BJ (cell line): ENCODE measurements at regions not wholly inside any gene's neighbourhood (a gene's known extent, or its start where the extent isn't known, plus 50 kb on each side); places are given as distances from the start of the nearest gene placed in this dataset.
A peak's percentile ranks its signal among the peaks of the same experiment; 100 is the strongest.
"Not testable (repeated sequence)": the region's sequence is repeated elsewhere in the genome, so short reads cannot be mapped to it uniquely, and the experiment has no call there.

ENCODE experiments used
- CTCF ChIA-PET: fragments of 350-600 bp; formaldehyde crosslinking; extraction: SDS; loops from one replicate; lab custom pipeline; 2021; ENCODE audit warnings: antibody characterized with exemption, inconsistent platforms; lab: Yijun Ruan, JAX
- POLR2A ChIA-PET: fragments of 300-600 bp; sonication (Branson Sonifier 250); formaldehyde crosslinking; extraction: SDS; loops from one replicate; lab custom pipeline; 2021; ENCODE audit warnings: antibody characterized with exemption; lab: Charles Lee
- DNase-seq: peaks from one replicate; pipeline ENCODE4 v3.0.0-alpha.2; 2011; ENCODE audit warnings: low read depth
- H3K27me3 ChIP-seq: 2 replicates; pipeline ENCODE4 v1.6.0; 2011; ENCODE audit warnings: low read length; ENCODE audit not compliant: control insufficient read depth, insufficient read depth
- H3K36me3 ChIP-seq: 2 replicates; pipeline ENCODE4 v1.5.1; 2011; ENCODE audit warnings: low read length; ENCODE audit not compliant: control insufficient read depth, insufficient read depth
- H3K4me3 ChIP-seq: 2 replicates; pipeline ENCODE4 v1.5.1; 2011; ENCODE audit warnings: low read depth, mild to moderate bottlenecking, control low read depth, low read length

DNA sequence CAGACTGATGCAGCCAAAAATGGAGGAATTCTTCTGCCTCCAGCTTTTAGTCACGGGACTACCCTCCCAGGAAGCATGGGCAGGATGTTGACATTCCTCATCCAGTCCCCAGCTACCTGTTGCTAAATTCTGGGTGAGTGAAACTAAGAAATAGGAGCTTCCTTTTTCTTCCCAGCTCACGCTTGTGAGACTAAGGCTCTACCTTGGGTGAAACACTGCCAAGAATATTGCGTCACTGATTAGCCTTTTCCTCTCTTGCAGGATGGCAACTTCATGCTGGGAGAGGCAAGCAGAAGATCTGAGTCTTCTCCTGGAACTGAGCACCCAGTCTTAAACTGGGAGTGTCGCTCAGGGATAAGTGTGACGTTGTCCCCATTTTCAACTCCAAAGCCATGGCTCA, 59.7 kb downstream of the RNU2-63P start:
- DNase-seq, H3K27me3 ChIP-seq, H3K4me3 ChIP-seq, H3K36me3 ChIP-seq, POLR2A ChIA-PET, CTCF ChIA-PET: not testable (repeated sequence)

DNA sequence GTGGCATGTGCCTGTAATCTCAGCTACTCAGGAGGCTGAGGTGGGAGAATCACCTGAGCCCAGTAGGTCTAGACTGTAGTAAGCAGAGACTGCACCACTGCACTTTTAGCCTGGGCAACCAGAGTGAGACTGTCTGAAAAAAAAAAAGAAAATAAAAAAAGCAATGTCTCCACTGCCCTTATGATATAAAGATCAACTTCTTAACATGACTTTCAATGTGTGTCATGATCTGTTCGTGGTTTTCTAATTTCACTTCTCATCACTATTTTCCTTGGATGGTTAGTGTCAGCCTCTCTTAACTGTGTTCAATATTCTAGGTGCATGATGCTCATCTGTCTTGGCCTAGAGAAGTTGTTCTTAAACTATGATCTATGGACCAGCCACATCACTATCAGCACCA, 67.3 kb downstream of the RNU2-63P start:
- DNase-seq, H3K27me3 ChIP-seq, H3K36me3 ChIP-seq, POLR2A ChIA-PET, CTCF ChIA-PET, H3K4me3 ChIP-seq: not testable (repeated sequence)

DNA sequence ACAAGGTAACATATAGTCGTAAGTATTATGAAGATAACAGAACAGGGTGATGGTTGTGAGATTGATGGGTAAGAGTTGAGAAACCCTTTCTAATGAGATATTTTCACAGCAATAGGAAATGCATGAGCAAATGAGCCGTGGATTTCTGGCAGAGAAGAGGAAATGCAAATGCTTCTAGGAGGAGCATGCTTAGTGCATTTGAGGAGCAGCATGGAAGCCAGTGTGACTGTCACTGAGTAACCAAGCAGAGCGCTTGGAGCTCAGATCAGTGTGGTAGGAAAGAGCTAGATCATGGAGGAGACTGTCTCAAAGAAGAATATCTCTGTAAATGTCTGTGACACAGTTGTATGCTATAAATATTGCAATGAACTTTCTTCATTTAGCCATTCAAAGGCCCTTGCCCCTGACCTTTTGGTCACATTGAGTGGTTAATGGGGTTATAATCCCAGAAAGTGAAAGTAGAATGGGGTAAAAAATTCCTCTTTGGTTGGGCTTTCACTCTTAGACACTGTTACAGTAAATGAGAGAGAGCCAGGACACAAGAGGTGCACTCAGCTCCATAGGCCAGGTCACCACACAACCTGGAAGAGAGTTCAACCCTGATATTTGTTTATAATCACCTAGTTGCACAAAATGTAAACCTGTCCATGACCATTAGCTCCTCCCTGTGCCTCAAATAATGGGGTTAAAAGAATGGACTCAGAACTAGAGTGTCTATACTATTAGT, 69.5 kb downstream of the RNU2-63P start:
- POLR2A ChIA-PET, CTCF ChIA-PET, H3K27me3 ChIP-seq, DNase-seq, H3K4me3 ChIP-seq, H3K36me3 ChIP-seq: not testable (repeated sequence)

DNA sequence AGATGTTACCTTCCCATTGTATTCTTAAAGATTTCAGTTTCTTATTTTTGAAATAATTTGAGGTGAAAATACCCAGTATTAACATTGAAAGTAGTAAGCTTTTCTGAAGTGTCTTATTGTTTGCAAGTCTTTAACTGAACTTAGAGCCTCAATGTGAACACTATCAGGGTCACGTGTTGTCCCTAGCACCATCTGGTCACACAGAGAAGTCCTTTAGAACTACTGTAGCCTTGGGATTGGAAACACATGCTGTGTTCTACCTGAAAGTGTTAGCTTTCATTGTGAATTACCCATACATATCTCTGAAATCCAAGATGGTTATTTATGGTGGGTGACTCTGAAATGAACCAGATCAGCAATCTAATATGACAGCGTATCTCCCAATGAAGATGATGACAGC, 77.0 kb downstream of the RNU2-63P start:
- POLR2A ChIA-PET, H3K36me3 ChIP-seq, H3K4me3 ChIP-seq, DNase-seq, CTCF ChIA-PET, H3K27me3 ChIP-seq: not testable (repeated sequence)

DNA sequence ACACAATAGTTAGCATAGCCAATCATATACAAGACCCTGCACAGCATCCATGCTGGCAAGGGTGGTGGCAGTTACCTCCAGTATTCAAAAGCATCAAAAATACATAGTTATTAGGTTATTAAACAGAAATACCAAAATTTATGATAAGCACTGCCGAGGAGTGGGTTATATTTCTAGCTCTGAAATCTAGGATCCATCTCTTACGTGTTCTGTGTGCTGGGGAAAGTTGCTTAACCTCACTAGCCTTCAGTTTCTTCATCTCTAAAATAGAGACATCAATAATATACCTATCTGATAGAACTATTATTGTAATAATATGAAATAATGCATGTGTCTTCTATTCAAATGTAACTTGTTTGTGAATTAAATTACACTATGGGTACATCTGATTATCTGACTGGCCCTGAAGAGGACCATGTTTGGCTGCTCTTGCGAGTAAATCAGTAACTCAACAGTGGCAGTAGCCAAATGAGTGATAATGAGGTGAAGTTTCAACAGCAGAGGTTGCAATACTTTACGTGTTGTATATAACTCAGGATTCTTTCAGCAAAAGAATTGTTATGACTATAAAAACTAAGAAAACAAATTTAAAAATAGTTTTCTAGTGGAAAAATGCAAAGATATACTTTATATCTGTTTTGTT, 93.5 kb upstream of the RGPD2 start:
- CTCF ChIA-PET, DNase-seq, H3K36me3 ChIP-seq, H3K4me3 ChIP-seq, POLR2A ChIA-PET, H3K27me3 ChIP-seq: not testable (repeated sequence)

DNA sequence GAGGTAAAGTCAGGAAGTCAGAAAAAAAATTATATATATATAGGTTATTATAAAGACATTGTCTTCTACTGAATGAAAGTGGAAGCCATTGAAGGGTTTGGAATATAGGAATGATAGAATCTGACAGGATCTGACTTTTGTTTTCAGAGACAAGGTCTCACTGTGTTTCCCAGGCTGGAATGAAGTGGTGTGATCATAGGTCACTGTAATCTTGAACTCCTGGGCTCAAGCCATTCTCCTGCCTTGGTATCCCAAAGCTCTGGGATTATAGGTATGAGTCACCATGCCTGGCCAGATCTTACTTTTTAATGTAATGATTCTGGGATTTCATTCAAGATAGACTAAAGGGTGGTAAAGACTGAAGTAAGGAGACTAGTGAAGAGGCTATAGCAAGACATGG, 91.6 kb upstream of the RGPD2 start:
- CTCF ChIA-PET, DNase-seq, POLR2A ChIA-PET: not testable (repeated sequence)

DNA sequence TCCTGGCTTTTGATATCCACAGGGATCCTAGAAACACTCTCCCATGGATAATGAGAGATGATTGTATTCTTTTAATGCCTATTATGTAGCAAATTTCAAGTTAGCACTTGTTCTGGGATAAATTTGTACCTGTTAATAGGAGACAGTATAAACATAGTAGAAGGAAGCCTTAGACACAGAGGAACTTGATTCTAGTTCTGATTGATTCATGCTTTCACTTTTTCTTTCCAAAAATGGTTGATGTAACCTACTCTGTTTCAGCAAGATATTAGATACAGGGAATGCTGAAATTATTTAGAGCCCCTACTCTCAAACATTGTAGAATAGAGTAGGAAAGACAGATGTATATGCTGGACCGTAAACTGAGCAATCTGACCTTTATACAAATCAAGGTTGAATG, 85.3 kb upstream of the RGPD2 start:
- H3K27me3 ChIP-seq, CTCF ChIA-PET, DNase-seq, H3K36me3 ChIP-seq, POLR2A ChIA-PET, H3K4me3 ChIP-seq: not testable (repeated sequence)

More for the DNA sequence above, 91.6 kb upstream of the RGPD2 start:
- H3K4me3 ChIP-seq, H3K27me3 ChIP-seq, H3K36me3 ChIP-seq: not testable (repeated sequence)

DNA sequence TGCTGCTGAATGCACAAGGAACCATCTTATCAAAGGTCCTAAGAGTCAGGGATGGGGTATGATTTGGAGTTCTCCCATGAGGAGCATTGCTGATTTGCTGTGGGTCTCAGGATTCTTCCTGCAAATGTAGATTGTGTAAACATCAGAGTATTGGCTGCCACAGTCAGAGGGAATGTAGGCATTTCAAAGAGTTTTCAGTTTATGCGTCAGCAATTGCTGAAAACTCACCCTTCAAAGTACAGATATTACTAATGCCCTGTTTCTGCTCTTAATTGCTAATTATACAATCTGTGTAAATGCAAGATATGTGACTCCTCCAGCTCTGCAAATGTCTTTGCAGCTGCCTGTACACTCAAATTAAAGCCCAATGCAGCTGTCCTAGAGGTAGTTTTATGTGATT, 83.4 kb upstream of the RGPD2 start:
- CTCF ChIA-PET, POLR2A ChIA-PET, H3K27me3 ChIP-seq, DNase-seq, H3K36me3 ChIP-seq, H3K4me3 ChIP-seq: not testable (repeated sequence)

DNA sequence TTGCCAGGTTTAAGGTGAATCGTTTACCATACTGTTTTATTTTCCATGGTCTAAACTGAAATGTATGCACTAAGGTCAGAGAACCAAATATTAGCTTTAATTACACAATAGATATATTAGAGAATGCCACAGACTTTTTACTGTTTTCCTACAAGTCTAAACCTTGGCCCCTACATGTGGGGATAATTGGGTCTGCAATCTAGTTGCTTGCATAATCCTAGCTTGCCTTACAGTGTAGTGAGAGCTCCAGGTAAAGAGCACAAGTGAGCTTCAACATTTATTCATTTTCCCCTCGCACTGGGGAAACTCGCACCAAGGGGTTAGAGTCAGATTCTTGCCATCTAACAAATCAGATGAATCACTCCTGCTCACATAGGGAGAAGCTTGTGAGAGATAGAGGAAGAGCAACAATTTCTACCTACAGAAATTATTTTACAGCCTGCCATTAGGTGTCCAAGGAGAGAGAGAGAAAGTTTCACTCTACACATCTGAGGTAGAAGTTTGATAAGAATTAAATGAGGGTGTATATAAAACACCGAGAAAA, 82.0 kb upstream of the RGPD2 start:
- CTCF ChIA-PET, POLR2A ChIA-PET, DNase-seq: not testable (repeated sequence)

DNA sequence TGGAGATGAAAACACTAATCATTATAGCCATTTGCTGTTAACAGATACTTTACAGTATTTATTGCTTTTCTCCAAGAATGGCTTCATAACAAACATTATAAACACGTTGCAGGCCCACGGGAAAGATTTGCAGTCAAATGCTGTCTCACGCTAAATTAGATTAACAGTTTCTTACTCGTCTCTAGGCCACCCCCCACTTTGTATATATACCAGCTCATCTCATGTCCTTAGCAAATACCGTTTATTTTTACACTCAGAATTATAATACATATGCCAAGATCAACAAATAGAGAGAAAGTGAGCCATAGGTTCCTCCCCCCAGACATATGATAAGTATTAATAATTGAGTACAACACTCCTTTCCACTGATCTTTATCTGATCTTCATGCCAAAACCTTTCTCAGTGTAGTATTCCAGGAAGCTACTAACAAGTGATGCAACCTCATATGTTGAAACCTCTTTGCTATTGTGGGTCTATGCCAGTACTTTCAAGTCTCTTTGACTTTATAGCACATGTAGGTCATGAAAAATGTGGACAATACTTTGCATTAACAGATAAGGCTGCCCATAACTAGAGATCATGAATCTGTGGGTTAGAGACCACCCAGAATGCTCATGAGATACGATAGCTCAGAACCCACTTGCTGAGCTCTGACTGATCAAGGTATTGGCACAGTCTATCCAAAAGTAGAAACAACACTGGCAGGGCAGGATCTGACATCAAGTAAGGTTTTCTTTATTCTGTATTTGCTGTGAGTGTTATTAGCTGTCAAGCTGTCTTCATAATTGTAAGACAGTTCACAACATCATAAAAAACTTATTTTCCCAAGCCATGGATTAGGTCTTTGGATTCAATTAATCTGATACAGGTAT, 77.9 kb upstream of the RGPD2 start:
- H3K4me3 ChIP-seq, H3K27me3 ChIP-seq, POLR2A ChIA-PET, CTCF ChIA-PET, H3K36me3 ChIP-seq: not testable (repeated sequence)
- DNase-seq: peak; percentile 0

More for the DNA sequence above, 82.0 kb upstream of the RGPD2 start:
- H3K4me3 ChIP-seq, H3K36me3 ChIP-seq, H3K27me3 ChIP-seq: not testable (repeated sequence)

DNA sequence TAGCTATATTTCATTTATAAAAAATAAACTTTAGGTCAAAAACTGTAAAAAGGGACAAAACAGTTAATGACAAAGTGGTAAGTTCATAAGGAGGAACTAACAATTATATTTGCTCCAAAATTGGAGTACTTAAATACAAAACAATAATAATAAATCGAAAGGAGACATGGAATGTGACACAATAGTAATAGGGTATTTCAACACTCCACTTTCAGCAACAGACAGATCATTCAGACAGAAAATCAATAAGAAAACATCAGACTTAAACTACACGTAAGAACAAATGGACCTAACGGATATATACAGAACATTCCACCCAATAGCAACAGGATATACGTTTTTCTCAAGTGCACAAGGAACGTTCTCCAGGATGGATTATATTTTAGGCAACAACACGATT, 58.1 kb upstream of the RGPD2 start:
- DNase-seq, CTCF ChIA-PET: not testable (repeated sequence)

More for the DNA sequence above, 58.1 kb upstream of the RGPD2 start:
- POLR2A ChIA-PET, H3K27me3 ChIP-seq, H3K36me3 ChIP-seq, H3K4me3 ChIP-seq: not testable (repeated sequence)
